Pancreas (tissue), 10 donors: ENCODE measurements at regions not wholly inside any gene's neighbourhood (a gene's known extent, or its start where the extent isn't known, plus 50 kb on each side); places are given as distances from the start of the nearest gene placed in this dataset.

Experiments used
- ATAC-seq, 4 donors: fragments of 200-7000 bp; cut with Tn5 transposase; one replicate each; pipeline versions ENCODE4 v1.8.0 to v1.9.1; 2020; ENCODE audit warnings: mild to moderate bottlenecking in 4 of 4, moderate library complexity in 4 of 4
- DNase-seq, 6 donors: peaks; one replicate each; pipeline ENCODE4 v3.0.0-alpha.2; 2020
- FAIRE-seq: peaks from 2 replicates; lab custom pipeline; 2012; peaks lifted over from hg19 to GRCh38; lab: Jason Lieb, UNC
- H3K27ac ChIP-seq, 4 donors: fragments of 200-600 bp; sonication (generic); 1 replicate in 3 of 4; 2 replicates in 1 of 4; pipeline versions ENCODE4 v1.5.0 to v1.8.0; 2020
- H3K27me3 ChIP-seq, 4 donors: fragments of 200-600 bp; one replicate each; pipeline ENCODE4 v1.8.0; 2021
- H3K36me3 ChIP-seq, 3 donors: fragments of 200-600 bp; sonication (generic) in 1 of 3; one replicate each; pipeline versions ENCODE4 v1.5.0 to v1.8.0; 2020 to 2021
- H3K4me1 ChIP-seq, 3 donors: fragments of 200-600 bp; one replicate each; pipeline ENCODE4 v1.8.0; 2021
- H3K4me3 ChIP-seq, 4 donors: fragments of 200-600 bp; sonication (generic) in 2 of 4; one replicate each; pipeline versions ENCODE4 v1.5.0 to v1.8.0; 2020 to 2021
- H3K9me3 ChIP-seq, 4 donors: fragments of 200-600 bp; one replicate each; pipeline ENCODE4 v1.8.0; 2021
- WGBS, 2 donors: extraction: QIAGEN DNeasy Blood & Tissue Kit; methylation state at CpG; one replicate each; pipeline ENCODE4 v1.1.7; 2013; 5-methylcytosine and 5-hydroxymethylcytosine counted together
- intact Hi-C, 3 donors: fragments of 100-400 bp; cut with DNase I; formaldehyde crosslinking; loops; one replicate each; pipeline versions ENCODE4 v1.11.1 to v1.14.2; 2022
- TF ChIP-seq, protein P1 (sequence below), 4 donors: fragments of 200-600 bp; sonication (generic) in 3 of 4; IDR thresholded peaks; one replicate each; pipeline versions ENCODE4 v1.5.0 to v1.8.0; 2021; ENCODE audit warnings: antibody characterized with exemption in 4 of 4
- donor health status: healthy with polysubstance abuse.
- donor health status: DM: no; HTN: no; CAD: no; lungs with moderate emphysema.
- donor health status: DM: no; HTN: no; CAD: no.
- donor health status: control.
- donor health status: control.
- donor health status: Bipolar disorder and iron deficiency.
- donor health status: DM: yes; HTN: yes; CAD: no.
- donor health status: DM: no; HTN: no; CAD: no.
- donor health status: DM: no; HTN: no; CAD: no.
- donor health status: DM: yes; HTN: yes; CAD: no.

DNA sequence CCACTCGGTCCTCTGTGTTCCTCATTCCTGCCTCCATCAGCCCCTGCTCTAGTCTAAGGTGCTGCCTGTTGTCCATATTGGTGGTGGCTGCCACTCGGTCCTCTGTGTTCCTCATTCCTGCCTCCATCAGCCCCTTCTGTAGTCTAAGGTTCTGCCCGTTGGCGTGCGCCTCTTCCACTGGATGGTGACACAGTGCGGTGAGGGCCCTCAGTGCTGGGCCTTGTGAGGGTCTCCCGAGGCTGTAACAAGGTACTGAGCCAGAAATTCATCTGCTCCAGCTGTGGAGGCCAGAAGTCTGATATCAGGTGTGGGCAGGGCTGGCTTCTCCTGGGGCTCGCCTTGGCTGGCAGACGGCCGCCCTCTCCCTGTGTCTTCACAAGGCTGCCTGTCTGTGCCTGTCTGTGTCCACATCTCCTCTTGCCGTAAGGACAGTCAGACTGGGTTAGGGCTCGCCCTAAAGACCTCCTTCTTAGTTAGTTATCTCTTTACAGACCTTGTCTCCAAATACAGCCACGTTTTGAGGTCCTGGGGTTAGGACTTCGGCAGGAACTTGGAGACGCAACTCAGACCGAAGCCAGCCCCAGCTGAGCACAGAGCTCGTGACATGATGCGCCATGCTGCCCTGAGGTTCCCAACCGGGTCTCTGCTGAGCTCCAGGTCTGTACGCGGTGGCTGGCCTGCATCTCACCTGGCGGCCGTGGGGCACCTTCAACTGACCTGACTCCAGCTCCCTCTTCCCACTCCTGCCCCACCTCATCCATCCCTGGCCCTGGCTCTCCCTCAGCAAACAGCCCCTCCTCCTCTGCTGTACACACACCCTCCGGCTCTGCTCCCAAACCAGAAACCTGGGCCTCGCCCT, 181.4 kb upstream of the SHH start:
- Histone ChIP-seq H3K9me3 (no peaks in the 10 kb centered on the region), H3K4me1 (no peaks in the 10 kb centered on the region), H3K36me3 (no peaks in the 10 kb centered on the region), H3K27ac (no peak overlapping the region), H3K4me3 (no peak overlapping the region), H3K27me3 (peaks cover 0 to under 1% (median 0%) of the 10 kb centered on the region in 4 donors)
- intact Hi-C loops: no loop called here
- ATAC-seq: no peak
- peak in 1 of 6 donors; percentile 39 for DNase-seq
- 68 to 73% methylated on average over 25 of the region's 25 CpGs for WGBS, 2 donors
- FAIRE-seq: no peak
- TF ChIP-seq, protein P1, sequence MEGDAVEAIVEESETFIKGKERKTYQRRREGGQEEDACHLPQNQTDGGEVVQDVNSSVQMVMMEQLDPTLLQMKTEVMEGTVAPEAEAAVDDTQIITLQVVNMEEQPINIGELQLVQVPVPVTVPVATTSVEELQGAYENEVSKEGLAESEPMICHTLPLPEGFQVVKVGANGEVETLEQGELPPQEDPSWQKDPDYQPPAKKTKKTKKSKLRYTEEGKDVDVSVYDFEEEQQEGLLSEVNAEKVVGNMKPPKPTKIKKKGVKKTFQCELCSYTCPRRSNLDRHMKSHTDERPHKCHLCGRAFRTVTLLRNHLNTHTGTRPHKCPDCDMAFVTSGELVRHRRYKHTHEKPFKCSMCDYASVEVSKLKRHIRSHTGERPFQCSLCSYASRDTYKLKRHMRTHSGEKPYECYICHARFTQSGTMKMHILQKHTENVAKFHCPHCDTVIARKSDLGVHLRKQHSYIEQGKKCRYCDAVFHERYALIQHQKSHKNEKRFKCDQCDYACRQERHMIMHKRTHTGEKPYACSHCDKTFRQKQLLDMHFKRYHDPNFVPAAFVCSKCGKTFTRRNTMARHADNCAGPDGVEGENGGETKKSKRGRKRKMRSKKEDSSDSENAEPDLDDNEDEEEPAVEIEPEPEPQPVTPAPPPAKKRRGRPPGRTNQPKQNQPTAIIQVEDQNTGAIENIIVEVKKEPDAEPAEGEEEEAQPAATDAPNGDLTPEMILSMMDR (IDR thresholded peaks at IDR 0.05): no peak

DNA sequence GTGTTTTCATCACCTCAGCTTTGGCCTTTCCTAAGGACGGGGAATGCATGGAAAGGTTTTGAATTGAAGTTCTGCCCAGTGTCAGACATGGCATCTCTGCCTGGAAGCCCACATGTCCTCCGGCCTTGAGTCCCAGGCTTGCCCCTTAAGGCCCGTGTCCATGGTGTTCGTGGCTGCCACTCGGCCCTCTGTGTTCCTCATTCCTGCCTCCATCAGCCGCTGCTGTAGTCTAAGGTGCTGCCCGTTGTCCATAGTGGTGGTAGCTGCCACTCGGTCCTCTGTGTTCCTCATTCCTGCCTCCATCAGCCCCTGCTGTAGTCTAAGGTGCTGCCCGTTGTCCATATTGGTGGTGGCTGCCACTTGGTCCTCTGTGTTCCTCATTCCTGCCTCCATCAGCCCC, 180.7 kb upstream of the SHH start:
- no peak overlapping the region for H3K27ac ChIP-seq
- TF ChIP-seq, protein P1 (IDR thresholded peaks at IDR 0.05): no peak
- H3K4me1 ChIP-seq: no peaks in the 10 kb centered on the region
- no peaks in the 10 kb centered on the region for H3K36me3 ChIP-seq
- intact Hi-C loops: no loop called here
- ATAC-seq (no peak), FAIRE-seq (no peak), DNase-seq (no peak)
- H3K9me3 ChIP-seq: no peaks in the 10 kb centered on the region
- 72 to 85% methylated on average over 9 of the region's 9 CpGs for WGBS, 2 donors
- H3K27me3 ChIP-seq: no peaks in the 10 kb centered on the region
- no peak overlapping the region for H3K4me3 ChIP-seq

DNA sequence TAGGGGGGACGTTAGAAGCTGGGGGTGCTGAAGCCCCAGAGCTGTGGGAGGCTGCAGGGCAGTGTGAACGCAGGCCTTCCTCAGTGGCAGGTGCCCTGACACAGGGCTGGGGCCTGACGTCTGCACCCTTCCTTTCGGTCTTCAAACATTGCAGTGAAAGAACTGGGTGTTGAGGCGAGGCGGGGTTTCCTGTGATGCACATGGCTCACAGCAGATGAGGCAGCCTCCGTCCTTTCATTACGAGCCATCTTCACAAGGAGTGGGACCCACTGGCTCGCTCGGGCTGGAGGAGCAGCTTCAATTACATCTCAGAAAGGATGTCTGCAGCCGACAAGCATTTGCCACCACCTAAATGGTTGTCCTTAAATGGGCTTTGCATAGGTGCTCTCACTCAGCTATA, 180.3 kb upstream of the SHH start:
- Histone ChIP-seq H3K4me3 (no peak overlapping the region), H3K4me1 (no peaks in the 10 kb centered on the region), H3K36me3 (no peaks in the 10 kb centered on the region), H3K27me3 (no peaks in the 10 kb centered on the region), H3K9me3 (no peaks in the 10 kb centered on the region), H3K27ac (no peak overlapping the region)
- TF ChIP-seq, protein P1 (IDR thresholded peaks at IDR 0.05): no peak
- 79 to 89% methylated on average over 11 of the region's 11 CpGs for WGBS, 2 donors
- DNase-seq (no peak), FAIRE-seq (no peak), ATAC-seq (no peak)
- intact Hi-C loops: no loop called here

DNA sequence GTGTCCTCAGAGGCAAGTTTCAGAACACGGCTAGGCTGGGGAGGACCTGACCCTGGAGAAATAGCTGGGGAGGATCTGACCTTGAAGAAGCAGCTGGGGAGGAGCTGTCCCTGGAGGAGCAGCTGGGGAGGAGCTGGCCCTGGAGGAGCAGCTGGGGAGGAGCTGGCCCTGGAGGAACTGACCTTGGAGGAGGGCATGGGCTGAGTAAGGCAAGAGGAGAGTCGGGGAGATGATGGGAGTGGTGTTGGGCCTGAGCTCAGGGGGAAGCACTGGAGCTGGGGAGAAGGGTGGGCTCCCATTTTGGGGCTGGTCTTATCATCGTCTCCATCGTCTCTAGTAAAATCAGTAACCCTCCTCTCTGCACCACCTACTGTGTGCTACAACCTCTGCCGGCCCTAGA, 179.8 kb upstream of the SHH start:
- DNase-seq (no peak), FAIRE-seq (no peak), ATAC-seq (no peak)
- TF ChIP-seq, protein P1 (IDR thresholded peaks at IDR 0.05): no peak
- H3K27me3 ChIP-seq: no peaks in the 10 kb centered on the region
- 65 to 78% methylated on average over 5 of the region's 5 CpGs for WGBS, 2 donors
- no peaks in the 10 kb centered on the region for H3K36me3 ChIP-seq
- no peak overlapping the region for H3K27ac ChIP-seq
- no peaks in the 10 kb centered on the region for H3K9me3 ChIP-seq
- intact Hi-C loops: no loop called here
- H3K4me3 ChIP-seq: no peak overlapping the region
- H3K4me1 ChIP-seq: no peaks in the 10 kb centered on the region

DNA sequence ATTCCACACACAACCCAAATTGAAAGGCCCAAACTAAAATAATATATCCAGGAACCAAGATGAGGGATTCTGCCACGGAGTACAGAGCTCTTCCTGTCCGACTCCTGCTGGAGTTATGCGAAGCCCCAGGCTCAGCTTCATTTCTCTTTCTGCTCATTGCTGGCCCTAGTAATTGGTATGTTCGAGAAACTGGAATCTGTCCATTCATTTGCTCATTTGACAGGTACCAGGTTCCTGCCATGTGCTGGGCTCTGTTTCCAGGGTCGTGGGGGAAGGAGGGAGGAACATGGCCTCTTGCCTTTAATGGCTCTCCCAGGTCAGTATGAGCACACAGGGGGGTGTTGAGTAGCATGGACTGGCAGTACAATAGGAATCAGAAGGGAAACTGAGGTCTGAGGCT, 179.2 kb upstream of the SHH start:
- TF ChIP-seq, protein P1 (IDR thresholded peaks at IDR 0.05): no peak
- Histone ChIP-seq H3K4me1 (no peaks in the 10 kb centered on the region), H3K27ac (no peak overlapping the region), H3K36me3 (no peaks in the 10 kb centered on the region), H3K27me3 (no peaks in the 10 kb centered on the region), H3K9me3 (no peaks in the 10 kb centered on the region), H3K4me3 (no peak overlapping the region)
- WGBS, 2 donors: 61% methylated on average over 5 of the region's 5 CpGs
- DNase-seq (no peak), FAIRE-seq (no peak), ATAC-seq (no peak)
- intact Hi-C loops: no loop called here
